Activated CD4-positive, alpha-beta memory T cell treated with anti-CD3 and anti-CD28 coated beads for 36 hours (primary cell): ENCODE measurements at regions not wholly inside any gene's neighbourhood (a gene's known extent, or its start where the extent isn't known, plus 50 kb on each side); places are given as distances from the start of the nearest gene placed in this dataset.

Source experiments
- CTCF ChIA-PET: fragments of 350-600 bp; sonication (Branson Sonifier 250); formaldehyde crosslinking; loops from one replicate; lab custom pipeline; 2021; ENCODE audit warnings: antibody characterized with exemption, inconsistent platforms; lab: Charles Lee
- POLR2A ChIA-PET: fragments of 350-600 bp; sonication (Branson Sonifier 250); formaldehyde crosslinking; loops from one replicate; lab custom pipeline; 2021; ENCODE audit warnings: antibody characterized with exemption; lab: Charles Lee
- DNase-seq: peaks from one replicate; pipeline ENCODE4 v3.0.0-alpha.2; 2020
- H3K27ac Mint-ChIP-seq: one replicate; pipeline ENCODE4 v1.8.0; 2021; ENCODE audit warnings: mixed read lengths
- H3K27me3 Mint-ChIP-seq: one replicate; pipeline ENCODE4 v1.8.0; 2021; ENCODE audit warnings: mixed read lengths
- H3K36me3 Mint-ChIP-seq: one replicate; pipeline ENCODE4 v1.8.0; 2021; ENCODE audit warnings: mixed read lengths
- H3K4me1 Mint-ChIP-seq: one replicate; pipeline ENCODE4 v1.8.0; 2021; ENCODE audit warnings: low read depth, mixed read lengths
- H3K4me3 Mint-ChIP-seq: one replicate; pipeline ENCODE4 v1.8.0; 2021; ENCODE audit warnings: mild to moderate bottlenecking, mixed read lengths
- H3K9me3 Mint-ChIP-seq: one replicate; pipeline ENCODE4 v1.8.0; 2021; ENCODE audit warnings: mixed read lengths
- intact Hi-C: fragments of 100-400 bp; cut with micrococcal nuclease; formaldehyde crosslinking; loops from one replicate; pipeline ENCODE4 v1.15.1; 2023

GRCh38 chr20:18987781-18988360 lies 174.3 kb downstream of the SCP2D1 start:
- no peaks in the 10 kb centered on the region for H3K27me3 Mint-ChIP-seq
- no peak overlapping the region for H3K27ac Mint-ChIP-seq
- no peak for DNase-seq
- ChIA-PET POLR2A (no interaction called here), CTCF (no interaction called here)
- no peaks in the 10 kb centered on the region for H3K36me3 Mint-ChIP-seq
- H3K4me3 Mint-ChIP-seq: no peak overlapping the region
- peaks cover 3% of the 10 kb centered on the region for H3K9me3 Mint-ChIP-seq
- no peaks in the 10 kb centered on the region for H3K4me1 Mint-ChIP-seq
- intact Hi-C loops: no loop called here

GRCh38 chr20:18988701-18989100 lies 175.1 kb downstream of the SCP2D1 start:
- Mint-ChIP-seq H3K4me3 (no peak overlapping the region), H3K27ac (no peak overlapping the region), H3K9me3 (peaks cover 3% of the 10 kb centered on the region), H3K36me3 (no peaks in the 10 kb centered on the region), H3K4me1 (no peaks in the 10 kb centered on the region), H3K27me3 (no peaks in the 10 kb centered on the region)
- no peak for DNase-seq
- intact Hi-C loops: no loop called here
- CTCF ChIA-PET: no interaction called here
- POLR2A ChIA-PET: no interaction called here

DNA sequence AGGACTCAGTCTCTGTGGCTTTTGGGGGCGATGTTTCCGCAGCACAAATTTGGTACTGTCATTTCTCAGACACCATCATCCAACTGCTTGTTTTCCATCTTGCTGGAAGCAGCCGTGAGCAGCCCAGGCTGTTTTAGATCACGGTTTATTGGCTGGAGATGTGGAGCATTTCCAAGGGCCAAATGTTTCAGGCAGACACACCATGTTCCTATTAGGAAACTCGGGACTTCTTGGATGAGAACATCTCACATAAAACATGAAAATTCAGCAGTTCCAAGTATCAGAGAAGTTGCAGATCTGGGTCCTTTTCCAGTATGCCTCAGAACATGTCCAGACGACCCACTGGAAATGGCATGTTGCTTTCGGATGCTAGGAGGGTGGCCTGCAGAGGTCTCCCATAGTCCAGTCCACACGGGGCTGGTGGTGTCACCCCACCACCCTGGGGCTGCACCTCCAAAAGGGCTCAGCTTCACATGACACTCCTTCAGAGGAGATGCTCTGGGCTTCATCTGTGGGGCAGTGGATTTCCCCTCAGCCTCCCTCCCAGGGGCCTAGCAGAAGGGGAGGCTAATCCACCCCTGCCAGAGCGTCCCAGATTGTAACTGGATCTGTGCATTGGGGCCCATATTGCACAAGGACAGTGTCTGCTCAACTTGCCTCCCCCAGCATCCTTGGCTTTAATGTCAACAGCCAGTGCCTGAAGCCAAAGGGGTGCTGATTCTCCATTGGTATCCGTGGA lies 176.3 kb downstream of the SCP2D1 start:
- ChIA-PET CTCF (no interaction called here), POLR2A (no interaction called here)
- Mint-ChIP-seq H3K9me3 (peaks cover 3% of the 10 kb centered on the region), H3K27me3 (no peaks in the 10 kb centered on the region), H3K27ac (no peak overlapping the region), H3K36me3 (no peaks in the 10 kb centered on the region), H3K4me1 (no peaks in the 10 kb centered on the region), H3K4me3 (no peak overlapping the region)
- DNase-seq: no peak
- intact Hi-C loops: no loop called here

DNA sequence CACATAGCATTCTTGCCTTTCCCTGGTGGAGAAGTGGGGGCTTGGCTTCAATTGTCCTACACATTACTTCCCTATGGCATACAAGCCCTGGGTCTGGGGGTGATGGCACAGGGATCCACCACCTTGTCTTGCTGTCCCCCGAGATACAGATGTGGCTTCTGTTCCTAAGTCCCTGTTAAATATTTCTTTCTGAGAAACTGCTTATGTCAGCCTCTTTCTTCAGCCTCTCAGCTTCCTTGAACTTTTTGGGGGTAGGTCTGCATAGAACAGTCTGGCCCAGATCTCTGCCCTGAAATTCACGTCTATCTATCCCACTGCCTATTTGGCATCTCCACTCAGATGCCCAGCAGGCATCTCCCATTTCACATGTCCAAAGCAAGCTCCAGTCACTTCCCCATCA lies 177.4 kb downstream of the SCP2D1 start:
- POLR2A ChIA-PET: no interaction called here
- CTCF ChIA-PET: no interaction called here
- Mint-ChIP-seq H3K4me3 (no peak overlapping the region), H3K4me1 (no peaks in the 10 kb centered on the region), H3K27me3 (no peaks in the 10 kb centered on the region), H3K9me3 (peaks cover 3% of the 10 kb centered on the region), H3K36me3 (no peaks in the 10 kb centered on the region), H3K27ac (no peak overlapping the region)
- intact Hi-C loops: no loop called here
- DNase-seq: no peak

DNA sequence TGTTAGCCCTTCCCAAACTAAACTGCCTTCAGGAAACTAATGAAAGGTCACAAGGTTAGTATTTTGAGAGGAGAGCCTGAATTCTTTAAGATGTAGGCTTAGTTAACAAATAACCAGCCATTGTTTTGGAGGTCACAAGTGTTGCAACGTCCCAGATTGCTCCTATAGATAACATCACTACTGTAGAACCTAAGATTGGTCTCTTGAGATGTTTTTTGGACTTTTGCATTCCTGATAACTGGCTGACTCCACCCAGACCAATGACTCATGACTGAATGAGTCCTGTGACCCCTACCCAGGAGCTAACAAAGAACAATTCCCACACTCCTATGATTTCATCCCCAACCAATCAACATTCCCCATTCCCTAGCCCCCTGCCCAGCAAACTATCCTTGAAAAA lies 178.8 kb downstream of the SCP2D1 start:
- POLR2A ChIA-PET: no interaction called here
- Mint-ChIP-seq H3K9me3 (peaks cover 3% of the 10 kb centered on the region), H3K4me3 (no peak overlapping the region), H3K36me3 (no peaks in the 10 kb centered on the region), H3K27me3 (no peaks in the 10 kb centered on the region), H3K4me1 (no peaks in the 10 kb centered on the region), H3K27ac (no peak overlapping the region)
- intact Hi-C loops: no loop called here
- CTCF ChIA-PET: interaction anchor here (0.6 kb wide), 2 partner anchors 20 to 213 kb away, joined by 3 read pairs; no protein-coding TSS in a partner anchor
- no peak for DNase-seq

- Mint-ChIP-seq H3K36me3 (no peaks in the 10 kb centered on the region), H3K27me3 (no peaks in the 10 kb centered on the region), H3K4me1 (no peaks in the 10 kb centered on the region), H3K27ac (no peak overlapping the region), H3K4me3 (no peak overlapping the region), H3K9me3 (peaks cover 3% of the 10 kb centered on the region)
- POLR2A ChIA-PET: no interaction called here
- intact Hi-C loops: no loop called here
- no peak for DNase-seq
- CTCF ChIA-PET: no interaction called here
These were observed 181.9 kb downstream of the SCP2D1 start for GRCh38 chr20:18995455-18995854.

GRCh38 chr20:18999086-18999485 lies 185.5 kb downstream of the SCP2D1 start:
- no peaks in the 10 kb centered on the region for H3K9me3 Mint-ChIP-seq
- intact Hi-C loops: no loop called here
- H3K4me1 Mint-ChIP-seq: no peaks in the 10 kb centered on the region
- H3K36me3 Mint-ChIP-seq: no peaks in the 10 kb centered on the region
- ChIA-PET CTCF (no interaction called here), POLR2A (no interaction called here)
- H3K4me3 Mint-ChIP-seq: no peak overlapping the region
- no peaks in the 10 kb centered on the region for H3K27me3 Mint-ChIP-seq
- no peak overlapping the region for H3K27ac Mint-ChIP-seq
- DNase-seq: no peak

GRCh38 chr20:19000078-19000477 lies 186.5 kb downstream of the SCP2D1 start:
- no peaks in the 10 kb centered on the region for H3K4me1 Mint-ChIP-seq
- CTCF ChIA-PET: no interaction called here

GRCh38 chr20:19001177-19001576 lies 187.6 kb downstream of the SCP2D1 start:
- Mint-ChIP-seq H3K36me3 (no peaks in the 10 kb centered on the region), H3K9me3 (no peaks in the 10 kb centered on the region), H3K27ac (no peak overlapping the region), H3K4me3 (no peak overlapping the region), H3K27me3 (no peaks in the 10 kb centered on the region), H3K4me1 (no peaks in the 10 kb centered on the region)
- DNase-seq: no peak
- intact Hi-C loops: no loop called here
- CTCF ChIA-PET: no interaction called here
- POLR2A ChIA-PET: no interaction called here

More at GRCh38 chr20:19000078-19000477, 186.5 kb downstream of the SCP2D1 start:
- Mint-ChIP-seq H3K36me3 (no peaks in the 10 kb centered on the region), H3K4me3 (no peak overlapping the region), H3K9me3 (no peaks in the 10 kb centered on the region), H3K27ac (no peak overlapping the region), H3K27me3 (no peaks in the 10 kb centered on the region)
- no peak for DNase-seq
- intact Hi-C loops: no loop called here
- POLR2A ChIA-PET: no interaction called here

DNA sequence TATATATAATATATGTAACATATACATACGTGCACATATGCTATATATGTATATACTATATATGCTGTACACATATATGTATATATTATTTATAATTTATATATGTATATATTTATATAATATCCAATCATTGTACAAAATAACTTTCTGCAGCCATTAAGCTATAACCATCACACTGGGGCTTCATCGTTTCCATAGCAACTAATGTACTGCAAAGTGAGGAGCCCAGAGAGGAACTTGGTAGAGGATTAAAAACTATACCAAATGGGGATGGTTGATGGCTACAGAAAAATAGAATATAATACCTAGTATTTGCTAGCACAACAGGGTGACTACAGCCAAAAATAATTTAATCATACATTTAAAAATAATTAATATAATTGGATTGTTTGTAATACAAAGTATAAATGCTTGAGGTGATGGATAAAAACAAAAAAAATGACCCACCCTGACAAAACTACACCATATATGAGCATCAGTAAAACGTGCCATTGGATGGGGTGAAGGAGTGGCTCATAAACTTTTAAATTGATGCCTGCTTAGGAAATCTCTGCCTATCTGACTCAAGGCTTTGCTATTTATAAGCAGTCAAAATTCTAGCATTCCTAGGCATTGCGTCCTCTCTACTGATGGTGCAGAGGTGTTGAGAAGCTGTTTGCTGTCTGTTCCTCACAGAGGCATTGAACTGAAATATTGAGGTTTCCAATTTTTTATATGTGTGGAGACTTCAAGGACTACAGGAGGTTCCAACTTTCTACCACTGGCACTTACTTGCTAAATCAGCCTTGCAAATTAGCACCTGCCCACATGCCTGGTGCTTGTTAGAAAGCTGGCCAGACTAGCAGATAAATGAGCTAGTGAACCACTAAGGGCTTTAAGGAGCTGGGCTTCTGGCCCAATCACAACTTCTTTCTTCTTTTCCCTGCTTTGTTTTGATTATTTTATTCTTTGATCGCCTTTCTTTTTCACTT lies 190.1 kb downstream of the SCP2D1 start:
- intact Hi-C loops: no loop called here
- Mint-ChIP-seq H3K9me3 (no peaks in the 10 kb centered on the region), H3K4me3 (no peak overlapping the region), H3K36me3 (no peaks in the 10 kb centered on the region), H3K27ac (no peak overlapping the region), H3K27me3 (no peaks in the 10 kb centered on the region), H3K4me1 (no peaks in the 10 kb centered on the region)
- ChIA-PET POLR2A (no interaction called here), CTCF (no interaction called here)
- DNase-seq: no peak

- POLR2A ChIA-PET: no interaction called here
- Mint-ChIP-seq H3K9me3 (no peaks in the 10 kb centered on the region), H3K36me3 (no peaks in the 10 kb centered on the region), H3K4me1 (no peaks in the 10 kb centered on the region), H3K27me3 (no peaks in the 10 kb centered on the region), H3K27ac (no peak overlapping the region), H3K4me3 (no peak overlapping the region)
- CTCF ChIA-PET: no interaction called here
- no peak for DNase-seq
- intact Hi-C loops: no loop called here
These were observed 191.4 kb downstream of the SCP2D1 start for GRCh38 chr20:19004975-19005374.

DNA sequence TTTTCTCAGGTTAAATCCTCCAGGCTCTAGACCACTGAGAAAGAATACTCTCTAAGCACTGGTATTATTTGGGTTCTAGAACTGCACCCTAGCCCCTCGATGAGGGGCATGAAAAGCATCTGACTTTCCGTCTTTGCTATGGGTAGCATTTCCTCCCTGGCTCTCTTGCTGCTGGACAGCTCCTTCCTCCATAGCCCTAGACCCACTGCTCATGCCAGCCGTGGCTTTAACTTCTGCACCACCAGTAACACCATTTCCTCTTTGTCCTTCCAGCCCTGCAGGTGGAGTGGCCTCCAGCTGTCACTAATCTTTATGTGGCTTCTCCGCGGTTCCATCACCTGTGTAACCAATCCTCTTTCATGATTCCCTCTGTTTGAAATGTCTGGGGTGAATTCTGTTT lies 194.9 kb downstream of the SCP2D1 start:
- DNase-seq: no peak
- Mint-ChIP-seq H3K27me3 (no peaks in the 10 kb centered on the region), H3K27ac (no peak overlapping the region), H3K4me1 (no peaks in the 10 kb centered on the region), H3K9me3 (no peaks in the 10 kb centered on the region), H3K36me3 (no peaks in the 10 kb centered on the region), H3K4me3 (no peak overlapping the region)
- CTCF ChIA-PET: no interaction called here
- intact Hi-C loops: no loop called here
- POLR2A ChIA-PET: no interaction called here
